GM23248 (cell line): ENCODE measurements at regions not wholly inside any gene's neighbourhood (a gene's known extent, or its start where the extent isn't known, plus 50 kb on each side); places are given as distances from the start of the nearest gene placed in this dataset.

Experiments used
- EZH2 ChIP-seq: fragments of 200-600 bp; sonication (generic); IDR thresholded peaks from 2 replicates; pipeline ENCODE4 v1.6.1; 2018; ENCODE audit warnings: antibody characterized with exemption, mild to moderate bottlenecking; ENCODE audit not compliant: insufficient read depth, poor library complexity, severe bottlenecking
- EZH2phosphoT487 ChIP-seq: fragments of 200-600 bp; sonication (generic); IDR thresholded peaks from 2 replicates; pipeline ENCODE4 v1.6.1; 2018; ENCODE audit warnings: antibody characterized with exemption, moderate library complexity, mild to moderate bottlenecking, low read depth; ENCODE audit not compliant: insufficient read depth

DNA sequence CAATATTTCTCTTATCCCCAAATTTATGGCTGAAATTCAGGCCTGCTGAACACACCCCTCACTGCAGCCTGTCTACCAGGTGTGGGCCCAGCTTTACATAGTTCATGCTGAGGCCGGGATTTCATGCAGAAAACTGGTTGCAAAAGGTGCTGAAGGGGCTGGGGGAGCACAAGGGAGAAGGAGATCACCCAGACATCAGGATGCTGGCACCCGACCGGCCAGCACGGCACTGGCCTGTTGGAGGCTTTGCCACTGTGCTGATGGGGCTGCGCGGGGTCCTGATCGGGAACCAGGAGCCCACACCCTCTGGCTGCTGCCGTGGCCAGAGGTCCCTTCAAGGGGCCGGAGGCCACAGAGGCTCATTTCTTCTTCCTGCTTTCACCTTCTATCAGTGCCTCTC lies 177.9 kb upstream of the C2CD4B start:
- TF ChIP-seq EZH2phosphoT487 (no peak), EZH2 (no peak)
